ENCODE measurements at regions not wholly inside any gene's neighbourhood (a gene's known extent, or its start where the extent isn't known, plus 50 kb on each side); places are given as distances from the start of the nearest gene placed in this dataset.
"Not testable (repeated sequence)": the region's sequence is repeated elsewhere in the genome, so short reads cannot be mapped to it uniquely, and the experiment has no call there.

- DNase-seq = not testable (repeated sequence)
Observed at GRCh38 chr5:176018598-176018997, 50.5 kb upstream of the THOC3 start.

- DNase-seq = not testable (repeated sequence)
Observed at GRCh38 chr5:176020852-176021251, 52.7 kb upstream of the THOC3 start.

DNA sequence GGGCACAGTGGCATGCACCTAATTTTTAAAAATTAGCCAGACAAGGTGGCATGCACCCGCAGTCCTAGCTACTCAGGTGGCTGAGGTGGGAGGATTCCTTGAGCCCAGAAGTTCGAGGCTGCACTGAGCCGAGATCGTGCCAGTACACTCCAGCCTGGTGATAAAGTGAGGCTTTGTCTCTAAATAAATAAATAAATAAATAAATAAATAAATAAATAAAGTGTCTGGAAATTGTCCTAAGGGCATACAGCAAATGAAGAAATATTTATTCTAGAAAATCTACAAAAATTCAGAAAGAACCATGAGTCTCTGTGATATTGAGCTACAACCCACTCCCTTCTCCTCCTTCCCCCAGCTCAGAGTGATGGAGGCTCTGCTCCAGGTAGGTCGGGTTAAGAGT is 55.4 kb upstream of the THOC3 start:
- DNase-seq = not testable (repeated sequence)

GRCh38 chr5:176029445-176029844 is 61.3 kb upstream of the THOC3 start:
- DNase-seq = not testable (repeated sequence)

- not testable (repeated sequence) for DNase-seq
Observed at GRCh38 chr5:176030361-176031117, 62.4 kb upstream of the THOC3 start.

DNA sequence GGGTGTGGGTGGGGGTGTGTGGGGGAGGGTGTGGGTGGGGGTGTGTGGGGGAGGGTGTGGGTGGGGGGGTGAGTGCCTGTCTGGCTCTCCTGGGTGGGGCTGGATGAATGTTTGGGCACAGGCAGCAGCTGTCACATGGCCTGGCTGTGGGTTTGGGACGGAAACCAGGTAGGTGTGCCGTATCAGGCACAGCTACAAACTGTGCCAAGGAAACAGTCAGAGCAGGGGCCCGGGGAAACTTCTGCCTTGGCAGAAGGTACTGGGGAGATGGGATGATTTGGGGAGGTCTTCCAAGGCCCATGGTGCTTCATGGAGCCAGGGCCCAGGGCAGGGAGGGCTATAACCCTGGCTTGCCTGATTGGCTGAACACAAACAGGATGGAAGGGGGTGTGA is 63.0 kb upstream of the THOC3 start:
- not testable (repeated sequence) for DNase-seq

- not testable (repeated sequence) for DNase-seq
Observed at GRCh38 chr5:176033186-176033585, 65.1 kb upstream of the THOC3 start.

- DNase-seq = not testable (repeated sequence)
Observed at GRCh38 chr5:176034407-176035200, 66.5 kb upstream of the THOC3 start.

DNA sequence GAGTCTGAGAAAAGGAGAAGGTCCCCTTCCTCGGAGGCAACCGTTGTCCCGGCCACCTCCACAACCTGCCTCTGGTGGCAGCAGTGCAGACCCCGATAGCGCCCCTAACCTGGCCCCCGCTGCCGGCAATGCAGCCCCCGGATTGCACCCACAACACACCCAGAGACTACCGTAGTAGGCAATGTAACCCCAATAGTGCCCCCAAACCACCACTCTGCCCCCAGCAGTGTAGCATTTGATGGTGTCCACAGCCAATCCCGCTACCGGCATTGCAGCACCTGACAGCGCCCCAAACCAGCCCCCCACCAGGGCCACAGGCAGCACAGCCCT is 67.1 kb upstream of the THOC3 start:
- not testable (repeated sequence) for DNase-seq

GRCh38 chr5:176035816-176036308 is 67.7 kb upstream of the THOC3 start:
- not testable (repeated sequence) for DNase-seq

DNA sequence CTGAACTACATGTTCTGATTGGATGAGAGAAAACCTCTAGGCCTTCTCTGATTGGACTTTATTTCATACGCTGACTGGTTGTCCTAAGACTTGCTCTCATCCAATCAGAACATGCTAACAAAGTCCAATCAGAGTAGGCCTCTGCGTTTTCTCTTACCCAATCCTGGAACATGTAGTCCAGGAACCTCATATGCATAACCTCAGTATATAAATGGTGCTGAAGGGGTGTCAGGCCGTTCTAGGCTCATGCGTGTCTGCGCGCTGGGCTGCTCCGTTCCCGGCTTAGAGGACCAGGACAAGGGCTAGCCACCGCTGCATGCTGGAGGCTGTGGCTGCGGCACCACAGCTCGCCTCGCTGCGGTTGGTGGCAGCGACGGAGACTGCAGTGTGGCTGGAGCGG is 68.3 kb upstream of the THOC3 start:
- not testable (repeated sequence) for DNase-seq

DNA sequence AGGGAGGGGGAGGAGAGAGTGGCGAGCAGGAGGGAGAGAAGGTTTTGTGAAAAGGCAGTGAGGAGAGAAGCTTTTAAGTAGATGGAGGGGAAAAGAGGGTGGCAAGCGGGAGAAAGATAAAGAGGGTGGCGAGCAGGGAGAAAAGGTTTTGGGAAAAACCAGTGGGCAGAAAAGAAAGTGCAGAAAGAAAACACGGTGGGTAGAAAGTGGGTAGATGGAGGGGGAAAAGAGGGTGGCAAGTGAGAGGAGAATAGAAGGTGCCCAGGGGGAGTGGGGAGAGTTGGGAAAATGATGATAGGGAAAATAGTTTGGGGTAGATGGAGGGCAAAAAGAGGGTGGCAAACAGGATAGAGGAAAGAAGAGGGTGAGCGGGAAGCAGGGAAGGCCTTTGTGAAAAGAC is 69.1 kb upstream of the THOC3 start:
- DNase-seq = not testable (repeated sequence)

- not testable (repeated sequence) for DNase-seq
Observed at GRCh38 chr5:176040105-176040801, 72.1 kb upstream of the THOC3 start.

- DNase-seq = not testable (repeated sequence)
Observed at GRCh38 chr5:176041248-176041994, 73.3 kb upstream of the THOC3 start.

DNA sequence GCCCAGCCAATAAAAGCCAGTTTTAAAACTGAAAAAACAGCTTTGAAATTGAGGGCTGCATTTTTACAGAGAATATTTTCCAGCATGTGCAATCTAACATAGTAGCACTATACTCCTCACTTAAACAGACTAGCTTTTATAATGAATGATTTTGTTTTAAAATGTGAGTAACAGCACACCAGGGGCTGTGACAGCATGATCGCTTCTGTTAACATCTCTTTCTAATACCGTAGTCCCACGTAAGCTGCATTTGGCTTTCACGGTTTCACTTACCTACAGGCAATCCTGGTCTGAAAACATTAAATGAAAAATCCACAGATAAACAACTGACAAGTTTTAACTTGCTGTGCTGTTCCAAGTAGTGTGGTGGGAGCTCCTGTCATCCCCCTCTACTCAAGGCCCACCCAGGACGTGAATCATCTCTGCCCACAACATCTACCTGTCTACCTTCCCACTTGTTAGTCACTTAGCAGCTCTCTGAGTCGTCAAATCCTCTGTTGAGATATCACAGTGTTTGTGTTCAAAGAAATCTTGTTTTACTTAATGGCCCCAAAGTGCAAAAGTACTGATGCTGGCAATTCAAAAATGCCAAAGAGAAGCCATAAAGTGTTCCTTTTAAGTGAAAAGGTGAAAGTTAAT is 74.0 kb upstream of the THOC3 start:
- not testable (repeated sequence) for DNase-seq

DNA sequence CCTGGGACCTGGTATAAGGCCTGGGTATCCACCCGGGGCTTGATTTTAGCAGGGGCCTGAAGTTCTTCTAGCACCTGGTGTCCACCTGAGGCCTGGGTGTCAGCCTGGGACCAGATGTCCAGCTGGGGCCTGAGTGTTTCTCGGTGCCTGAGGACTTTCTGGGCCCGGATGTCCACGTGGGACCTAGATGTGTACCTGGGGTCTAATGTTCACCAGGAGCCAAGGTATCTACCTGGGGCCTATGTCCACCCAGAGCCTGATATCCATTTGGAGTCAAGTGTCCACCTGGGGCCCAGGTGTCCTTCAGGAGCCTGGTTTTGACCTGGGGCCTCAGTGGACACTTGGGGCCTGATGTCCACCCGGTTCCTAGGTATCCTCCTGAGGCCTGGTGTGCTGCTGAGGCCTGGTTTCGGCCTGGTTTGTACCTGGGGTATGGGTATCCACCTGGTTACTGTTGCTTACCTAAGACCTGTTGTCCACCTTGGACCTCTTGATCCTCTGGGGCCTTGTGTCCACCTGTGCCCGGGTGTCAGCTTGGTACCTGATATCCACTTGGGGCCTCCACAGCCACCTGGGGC is 75.2 kb upstream of the THOC3 start:
- not testable (repeated sequence) for DNase-seq

- DNase-seq = not testable (repeated sequence)
Observed at GRCh38 chr5:176043986-176044385, 75.9 kb upstream of the THOC3 start.

DNA sequence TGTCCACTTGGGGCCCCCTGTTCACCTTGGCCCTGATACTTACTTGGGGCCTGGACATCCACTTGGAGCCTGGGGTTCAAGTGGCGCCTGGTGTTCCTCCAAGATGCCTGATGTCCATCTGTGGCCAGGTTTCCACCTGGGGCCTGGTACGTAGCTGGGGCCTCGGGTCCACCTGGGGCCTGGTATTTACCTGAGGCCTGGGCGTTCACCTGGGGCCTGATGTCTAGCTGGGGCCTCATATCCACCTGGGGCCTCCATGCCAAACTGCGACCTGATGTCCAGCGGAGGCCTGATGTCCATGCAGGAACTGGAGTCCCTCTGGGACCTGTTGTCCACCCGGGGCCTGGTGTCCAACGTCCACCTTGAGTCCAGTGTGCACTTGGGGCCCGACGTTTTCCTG is 76.3 kb upstream of the THOC3 start:
- DNase-seq = not testable (repeated sequence)

GRCh38 chr5:176045442-176045841 is 77.3 kb upstream of the THOC3 start:
- DNase-seq = not testable (repeated sequence)

GRCh38 chr5:176048671-176049070 is 80.6 kb upstream of the THOC3 start:
- DNase-seq = not testable (repeated sequence)

GRCh38 chr5:176060472-176061268 is 92.6 kb upstream of the THOC3 start:
- not testable (repeated sequence) for DNase-seq
